PFSK-1 (cell line): ENCODE measurements at regions not wholly inside any gene's neighbourhood (a gene's known extent, or its start where the extent isn't known, plus 50 kb on each side); places are given as distances from the start of the nearest gene placed in this dataset.

Experiments
- FOXP2 ChIP-seq: optimal IDR thresholded peaks from 2 replicates; pipeline ENCODE3; 2011; ENCODE audit warnings: borderline replicate concordance, control low read depth, inconsistent platforms; ENCODE audit not compliant: insufficient read depth; ENCODE audit errors: extremely low read length, extremely low read depth
- POLR2AphosphoS5 ChIP-seq: IDR thresholded peaks from 2 replicates; pipeline ENCODE4 v1.6.1; 2012; ENCODE audit warnings: low read depth, mild to moderate bottlenecking, control low read depth, low read length, moderate library complexity
- REST ChIP-seq, 2 experiments: IDR thresholded peaks; 2 replicates each; pipeline versions ENCODE4 v1.6.1 to v1.8.0; 2011 to 2012; ENCODE audit warnings: low read depth in 2 of 2, low read length in 2 of 2, control low read depth in 1 of 2, inconsistent platforms in 1 of 2, mild to moderate bottlenecking in 1 of 2, moderate library complexity in 1 of 2; ENCODE audit not compliant: insufficient read depth in 1 of 2
- SIN3A ChIP-seq: IDR thresholded peaks from 2 replicates; pipeline ENCODE4 v1.6.1; 2012; ENCODE audit warnings: mild to moderate bottlenecking, low read length, moderate library complexity, borderline replicate concordance; ENCODE audit not compliant: insufficient read depth
- TAF1 ChIP-seq: IDR thresholded peaks from 2 replicates; pipeline ENCODE4 v1.6.1; 2012; ENCODE audit warnings: low read length, control low read depth, borderline replicate concordance; ENCODE audit not compliant: insufficient read depth

GRCh38 chr21:35191754-35192153, 142.7 kb upstream of the RUNX1 start:
- TF ChIP-seq SIN3A (no peak), POLR2AphosphoS5 (no peak), FOXP2 (no peak), REST (IDR thresholded peaks at IDR 0.05; ENCODE audit: insufficient read depth in 1 of 2, low read depth in 2 of 2, low read length in 2 of 2) (no peak), TAF1 (no peak)

- TF ChIP-seq REST (IDR thresholded peaks at IDR 0.05; ENCODE audit: insufficient read depth in 1 of 2, low read depth in 2 of 2, low read length in 2 of 2) (no peak), TAF1 (no peak), POLR2AphosphoS5 (no peak), FOXP2 (no peak), SIN3A (no peak)
Observed at GRCh38 chr21:35191128-35191527, 142.0 kb upstream of the RUNX1 start.

GRCh38 chr21:35190201-35190701, 141.1 kb upstream of the RUNX1 start:
- TF ChIP-seq SIN3A: no peak
- TF ChIP-seq POLR2AphosphoS5: no peak
- TF ChIP-seq REST (IDR thresholded peaks at IDR 0.05; ENCODE audit: insufficient read depth in 1 of 2, low read depth in 2 of 2, low read length in 2 of 2): no peak
- no peak for TF ChIP-seq TAF1
- TF ChIP-seq FOXP2: no peak

- no peak for TF ChIP-seq POLR2AphosphoS5
- TF ChIP-seq SIN3A: no peak; the same call in 1 of the 2 replicates
- no peak for TF ChIP-seq FOXP2
Observed at GRCh38 chr21:35189077-35189863, 140.2 kb upstream of the RUNX1 start.

- no peak for TF ChIP-seq SIN3A
- no peak for TF ChIP-seq REST (IDR thresholded peaks at IDR 0.05; ENCODE audit: insufficient read depth in 1 of 2, low read depth in 2 of 2, low read length in 2 of 2)
- no peak for TF ChIP-seq POLR2AphosphoS5
- TF ChIP-seq TAF1: no peak
Observed at GRCh38 chr21:35179990-35180540, 131.0 kb upstream of the RUNX1 start.
